Hepatocyte (in vitro differentiated cells): ENCODE measurements at regions not wholly inside any gene's neighbourhood (a gene's known extent, or its start where the extent isn't known, plus 50 kb on each side); places are given as distances from the start of the nearest gene placed in this dataset.
"Not testable (repeated sequence)": the region's sequence is repeated elsewhere in the genome, so short reads cannot be mapped to it uniquely, and the experiment has no call there.

ENCODE experiments used
- DNase-seq: peaks from one replicate; pipeline ENCODE4 v3.0.0-alpha.2; 2016; ENCODE audit warnings: low spot score
- H2AFZ ChIP-seq: fragments of 200-600 bp; sonication (generic); 2 replicates; pipeline ENCODE4 v1.6.0; 2016; ENCODE audit warnings: antibody characterized with exemption, mild to moderate bottlenecking
- H3K27ac ChIP-seq: fragments of 200-600 bp; sonication (generic); 2 replicates; pipeline ENCODE4 v1.5.1; 2016; ENCODE audit warnings: mild to moderate bottlenecking
- H3K27me3 ChIP-seq: fragments of 200-600 bp; sonication (generic); 2 replicates; pipeline ENCODE4 v1.6.1; 2016
- H3K36me3 ChIP-seq: fragments of 200-600 bp; sonication (generic); replicated peaks from 2 replicates; pipeline ENCODE4 v1.5.1; 2016; ENCODE audit warnings: low read depth; ENCODE audit not compliant: insufficient read depth
- H3K4me1 ChIP-seq: fragments of 200-600 bp; sonication (generic); 2 replicates; pipeline ENCODE4 v1.5.1; 2016; ENCODE audit warnings: mild to moderate bottlenecking, moderate library complexity; ENCODE audit not compliant: insufficient read depth
- H3K4me2 ChIP-seq: fragments of 200-600 bp; sonication (generic); 2 replicates; pipeline ENCODE4 v1.6.0; 2016
- H3K4me3 ChIP-seq: fragments of 200-600 bp; sonication (generic); 2 replicates; pipeline ENCODE4 v1.5.1; 2016; ENCODE audit warnings: mild to moderate bottlenecking
- H3K79me2 ChIP-seq: fragments of 200-600 bp; sonication (generic); 2 replicates; pipeline ENCODE4 v1.6.0; 2017; ENCODE audit warnings: mild to moderate bottlenecking
- H3K9me2 ChIP-seq: fragments of 200-600 bp; sonication (generic); replicated peaks from 2 replicates; pipeline ENCODE4 v1.6.0; 2017; ENCODE audit warnings: mild to moderate bottlenecking; ENCODE audit not compliant: insufficient read depth
- H3K9me3 ChIP-seq: fragments of 200-600 bp; sonication (generic); 2 replicates; pipeline ENCODE4 v1.5.1; 2016; ENCODE audit warnings: low read depth, mild to moderate bottlenecking
- H4K20me1 ChIP-seq: fragments of 200-600 bp; sonication (generic); 2 replicates; pipeline ENCODE4 v1.6.0; 2016; ENCODE audit warnings: mild to moderate bottlenecking; ENCODE audit not compliant: insufficient read depth, poor library complexity, severe bottlenecking
- EZH2 ChIP-seq: fragments of 200-600 bp; sonication (generic); IDR thresholded peaks from 2 replicates; pipeline ENCODE4 v1.6.1; 2016; ENCODE audit warnings: antibody characterized with exemption, mild to moderate bottlenecking, borderline replicate concordance
- EZH2phosphoT487 ChIP-seq: fragments of 200-600 bp; sonication (generic); IDR thresholded peaks from one replicate; pipeline ENCODE4 v1.6.1; 2018; ENCODE audit warnings: antibody characterized with exemption, mild to moderate bottlenecking, low read depth, moderate library complexity; ENCODE audit not compliant: unreplicated experiment, severe bottlenecking
- WGBS: methylation state at CpG from one replicate; pipeline ENCODE4 v1.1.6; 2016; ENCODE audit warnings: low lambda C conversion rate; ENCODE audit errors: missing lambda C conversion rate; 5-methylcytosine and 5-hydroxymethylcytosine counted together
- TF ChIP-seq, protein P1 (sequence below): fragments of 200-600 bp; sonication (generic); IDR thresholded peaks from 2 replicates; pipeline ENCODE4 v1.5.1; 2016; ENCODE audit warnings: antibody characterized with exemption, mild to moderate bottlenecking; ENCODE audit not compliant: poor library complexity

DNA sequence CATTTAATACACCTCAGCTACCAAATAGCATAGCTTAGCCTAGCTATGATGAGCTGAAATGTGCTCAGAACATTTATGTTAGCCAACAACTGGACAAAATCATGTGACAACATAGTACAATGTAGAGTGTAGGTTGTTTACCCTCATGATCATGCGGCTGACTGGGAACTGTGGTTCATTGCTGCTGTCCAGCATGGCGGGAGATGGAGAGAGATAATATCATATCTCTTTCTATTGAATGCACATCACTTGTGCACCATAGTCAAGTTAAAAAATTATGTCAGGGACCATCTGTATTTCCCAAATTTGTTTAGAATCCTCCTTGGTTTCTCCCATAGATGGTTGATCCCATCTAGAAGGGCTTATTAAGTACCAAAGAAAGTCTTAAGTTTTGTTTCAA is 151.1 kb upstream of the ELL2 start:
- WGBS, result 94% methylated on average over 2 of the region's 2 CpGs
- H3K9me2 ChIP-seq, result no peaks in the 10 kb centered on the region
- peaks cover 2% of the 10 kb centered on the region for H3K4me1 ChIP-seq
- H3K27me3 ChIP-seq, result no peaks in the 10 kb centered on the region
- H3K4me2 ChIP-seq, result no peak overlapping the region
- TF ChIP-seq, protein P1, sequence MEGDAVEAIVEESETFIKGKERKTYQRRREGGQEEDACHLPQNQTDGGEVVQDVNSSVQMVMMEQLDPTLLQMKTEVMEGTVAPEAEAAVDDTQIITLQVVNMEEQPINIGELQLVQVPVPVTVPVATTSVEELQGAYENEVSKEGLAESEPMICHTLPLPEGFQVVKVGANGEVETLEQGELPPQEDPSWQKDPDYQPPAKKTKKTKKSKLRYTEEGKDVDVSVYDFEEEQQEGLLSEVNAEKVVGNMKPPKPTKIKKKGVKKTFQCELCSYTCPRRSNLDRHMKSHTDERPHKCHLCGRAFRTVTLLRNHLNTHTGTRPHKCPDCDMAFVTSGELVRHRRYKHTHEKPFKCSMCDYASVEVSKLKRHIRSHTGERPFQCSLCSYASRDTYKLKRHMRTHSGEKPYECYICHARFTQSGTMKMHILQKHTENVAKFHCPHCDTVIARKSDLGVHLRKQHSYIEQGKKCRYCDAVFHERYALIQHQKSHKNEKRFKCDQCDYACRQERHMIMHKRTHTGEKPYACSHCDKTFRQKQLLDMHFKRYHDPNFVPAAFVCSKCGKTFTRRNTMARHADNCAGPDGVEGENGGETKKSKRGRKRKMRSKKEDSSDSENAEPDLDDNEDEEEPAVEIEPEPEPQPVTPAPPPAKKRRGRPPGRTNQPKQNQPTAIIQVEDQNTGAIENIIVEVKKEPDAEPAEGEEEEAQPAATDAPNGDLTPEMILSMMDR, result no peak
- TF ChIP-seq EZH2 (no peak), EZH2phosphoT487 (no peak)
- no peak overlapping the region for H3K4me3 ChIP-seq
- DNase-seq, result no peak
- H3K36me3 ChIP-seq, result no peaks in the 10 kb centered on the region
- H2AFZ ChIP-seq, result no peak overlapping the region
- no peak overlapping the region for H3K27ac ChIP-seq
- H4K20me1 ChIP-seq, result no peaks in the 10 kb centered on the region
- H3K79me2 ChIP-seq, result no peaks in the 10 kb centered on the region
- H3K9me3 ChIP-seq, result no peaks in the 10 kb centered on the region

DNA sequence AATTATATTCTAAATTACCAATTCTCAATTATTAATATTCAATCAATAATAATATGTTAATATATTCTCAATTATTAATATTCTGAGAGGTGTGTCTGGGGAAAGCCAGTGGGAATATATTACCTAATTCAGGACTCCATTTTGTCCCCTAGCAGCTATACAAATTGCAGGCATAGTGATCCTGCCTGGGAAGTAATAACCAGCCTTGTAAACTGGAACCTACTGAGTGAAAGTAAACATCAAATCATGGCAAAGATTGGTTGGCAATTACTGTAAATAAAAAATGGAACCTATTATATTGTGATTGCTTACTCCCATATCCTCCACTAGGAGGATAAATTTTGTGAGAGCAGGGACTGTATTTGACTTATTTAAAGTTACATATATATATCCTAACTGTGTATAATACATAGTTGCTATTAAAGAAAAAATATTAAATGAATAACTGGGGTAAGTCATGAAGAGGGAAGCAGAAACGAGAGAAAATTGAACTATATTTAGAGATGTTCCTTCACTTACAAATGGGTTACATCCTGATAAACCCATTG is 150.5 kb upstream of the ELL2 start:
- DNase-seq, result no peak
- H2AFZ ChIP-seq, result no peak overlapping the region
- no peaks in the 10 kb centered on the region for H3K9me3 ChIP-seq
- H3K4me3 ChIP-seq, result no peak overlapping the region
- H3K27me3 ChIP-seq, result no peaks in the 10 kb centered on the region
- no peak overlapping the region for H3K4me2 ChIP-seq
- no peaks in the 10 kb centered on the region for H3K9me2 ChIP-seq
- H3K79me2 ChIP-seq, result no peaks in the 10 kb centered on the region
- 97% methylated on average over 1 of the region's 1 CpG for WGBS
- no peaks in the 10 kb centered on the region for H4K20me1 ChIP-seq
- H3K27ac ChIP-seq, result no peak overlapping the region
- TF ChIP-seq, protein P1, result no peak
- no peak for TF ChIP-seq EZH2
- TF ChIP-seq EZH2phosphoT487, result no peak
- H3K36me3 ChIP-seq, result no peaks in the 10 kb centered on the region
- H3K4me1 ChIP-seq, result no peaks in the 10 kb centered on the region

DNA sequence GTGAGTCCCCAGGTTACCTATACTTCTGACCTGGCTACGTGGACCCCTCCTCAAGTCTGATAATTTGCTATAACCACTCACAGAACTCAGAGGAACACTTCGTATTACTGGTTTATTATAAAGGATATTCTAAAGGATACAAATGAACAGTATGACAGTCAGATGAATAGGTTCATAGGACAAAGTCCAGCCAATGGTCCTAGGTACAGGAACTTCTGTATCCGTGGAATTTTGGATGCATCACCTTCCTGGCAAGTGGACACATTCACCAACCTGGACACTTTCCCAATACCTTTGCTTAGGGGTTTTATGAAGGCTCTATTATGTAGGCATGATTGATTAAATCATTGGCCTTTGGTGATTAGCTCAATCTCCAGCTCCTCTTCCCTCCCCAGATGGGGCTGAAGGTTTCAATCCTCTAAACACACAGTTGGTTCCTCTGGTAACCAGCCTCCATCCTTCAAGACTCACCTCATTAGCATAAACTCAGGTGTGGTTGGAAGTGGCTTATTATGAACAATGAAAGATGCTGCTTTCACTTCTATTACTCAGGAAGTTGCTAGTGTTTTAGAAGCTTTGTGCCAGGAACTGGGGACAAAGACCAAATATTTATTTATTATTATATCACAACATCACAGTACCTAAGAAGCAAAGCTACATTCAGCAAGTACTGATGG is 149.6 kb upstream of the ELL2 start:
- Histone ChIP-seq H3K27me3 (no peaks in the 10 kb centered on the region), H3K79me2 (no peaks in the 10 kb centered on the region), H3K36me3 (no peaks in the 10 kb centered on the region), H3K4me2 (no peak overlapping the region), H2AFZ (no peak overlapping the region), H4K20me1 (no peaks in the 10 kb centered on the region), H3K4me3 (no peak overlapping the region), H3K9me2 (no peaks in the 10 kb centered on the region), H3K27ac (no peak overlapping the region), H3K9me3 (no peaks in the 10 kb centered on the region), H3K4me1 (no peaks in the 10 kb centered on the region)
- TF ChIP-seq, protein P1, result no peak
- DNase-seq, result no peak
- 95% methylated on average over 3 of the region's 3 CpGs for WGBS

DNA sequence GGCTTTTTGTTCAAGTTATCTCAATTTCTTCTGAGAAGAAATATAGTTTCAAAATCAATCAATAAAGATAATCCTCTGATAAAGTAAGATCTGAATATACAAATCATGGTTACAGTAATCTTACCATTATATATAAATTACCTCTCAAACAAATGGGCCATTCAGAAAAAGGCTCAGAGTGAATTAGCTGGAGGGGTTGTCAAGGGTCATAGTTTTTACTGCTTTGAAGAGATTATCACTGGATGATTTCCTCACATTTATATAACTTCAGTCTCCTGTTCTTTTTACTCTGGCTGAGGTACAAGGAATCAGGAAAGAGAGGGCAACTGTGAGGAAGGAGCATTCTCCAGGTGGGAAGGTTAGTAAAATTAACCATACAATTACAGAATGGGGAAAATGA is 148.6 kb upstream of the ELL2 start:
- no peaks in the 10 kb centered on the region for H3K9me2 ChIP-seq
- H3K4me1 ChIP-seq, result no peaks in the 10 kb centered on the region
- H3K36me3 ChIP-seq, result no peaks in the 10 kb centered on the region
- no peak overlapping the region for H3K4me3 ChIP-seq
- TF ChIP-seq EZH2, result no peak
- TF ChIP-seq EZH2phosphoT487, result no peak
- TF ChIP-seq, protein P1, result no peak
- no peak overlapping the region for H2AFZ ChIP-seq
- no peak overlapping the region for H3K27ac ChIP-seq
- H3K9me3 ChIP-seq, result no peaks in the 10 kb centered on the region
- no peaks in the 10 kb centered on the region for H3K27me3 ChIP-seq
- no peaks in the 10 kb centered on the region for H3K79me2 ChIP-seq
- H3K4me2 ChIP-seq, result no peak overlapping the region
- DNase-seq, result no peak
- H4K20me1 ChIP-seq, result no peaks in the 10 kb centered on the region

DNA sequence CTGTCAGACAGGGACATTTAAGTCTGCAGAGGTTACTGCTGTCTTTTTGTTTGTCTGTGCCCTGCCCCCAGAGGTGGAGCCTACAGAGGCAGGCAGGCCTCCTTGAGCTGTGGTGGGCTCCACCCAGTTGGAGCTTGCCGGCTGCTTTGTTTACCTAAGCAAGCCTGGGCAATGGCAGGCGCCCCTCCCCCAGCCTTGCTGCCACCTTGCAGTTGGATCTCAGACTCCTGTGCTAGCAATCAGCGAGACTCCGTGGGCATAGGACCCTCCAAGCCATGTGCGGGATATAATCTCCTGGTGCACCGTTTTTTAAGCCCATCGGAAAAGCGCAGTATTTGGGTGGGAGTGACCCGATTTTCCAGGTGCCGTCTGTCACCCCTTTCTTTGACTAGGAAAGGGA is 147.0 kb upstream of the ELL2 start:
- H3K4me3 ChIP-seq, H3K27ac ChIP-seq, H3K4me2 ChIP-seq, H3K36me3 ChIP-seq, H3K4me1 ChIP-seq, H2AFZ ChIP-seq, H4K20me1 ChIP-seq, H3K9me2 ChIP-seq, H3K79me2 ChIP-seq, H3K9me3 ChIP-seq, DNase-seq, H3K27me3 ChIP-seq: not testable (repeated sequence)
- WGBS, result 82% methylated on average over 10 of the region's 10 CpGs
